VCaP (cell line): ENCODE measurements at regions not wholly inside any gene's neighbourhood (a gene's known extent, or its start where the extent isn't known, plus 50 kb on each side); places are given as distances from the start of the nearest gene placed in this dataset.

Source experiments
- H3K27ac ChIP-seq: fragments of 450-650 bp; 2 replicates; pipeline ENCODE4 v1.5.1; 2017
- CTCF ChIP-seq: fragments of 450-650 bp; conservative IDR thresholded peaks from 2 replicates; pipeline ENCODE4 v1.5.1; 2017; ENCODE audit warnings: mild to moderate bottlenecking, moderate library complexity

GRCh38 chr10:36840788-36841187 lies 284.6 kb upstream of the ANKRD30A start:
- no peak overlapping the region for H3K27ac ChIP-seq
- TF ChIP-seq CTCF = no peak

GRCh38 chr10:36837416-36837815 lies 288.0 kb upstream of the ANKRD30A start:
- no peak overlapping the region for H3K27ac ChIP-seq
- no peak for TF ChIP-seq CTCF

GRCh38 chr10:36819781-36820180 lies 305.6 kb upstream of the ANKRD30A start:
- H3K27ac ChIP-seq = no peak overlapping the region
- no peak for TF ChIP-seq CTCF

- no peak for TF ChIP-seq CTCF
Observed at GRCh38 chr10:36817898-36818297, 307.5 kb upstream of the ANKRD30A start.

GRCh38 chr10:36808625-36809362 lies 316.6 kb upstream of the ANKRD30A start:
- TF ChIP-seq CTCF = no peak
- H3K27ac ChIP-seq = no peak overlapping the region

More at GRCh38 chr10:36817898-36818297, 307.5 kb upstream of the ANKRD30A start:
- no peak overlapping the region for H3K27ac ChIP-seq

GRCh38 chr10:36803229-36803628 lies 322.2 kb upstream of the ANKRD30A start:
- no peak overlapping the region for H3K27ac ChIP-seq
- TF ChIP-seq CTCF = no peak

- TF ChIP-seq CTCF = no peak
- H3K27ac ChIP-seq = no peak overlapping the region
Observed at GRCh38 chr10:36802490-36803153, 322.8 kb upstream of the ANKRD30A start.
